Activated T-cell treated with anti-CD3 and anti-CD28 coated beads for 24 hours (primary cell): ENCODE measurements at regions not wholly inside any gene's neighbourhood (a gene's known extent, or its start where the extent isn't known, plus 50 kb on each side); places are given as distances from the start of the nearest gene placed in this dataset.

ENCODE experiments used
- DNase-seq: peaks from one replicate; pipeline ENCODE4 v3.0.0-alpha.2; 2020; ENCODE audit warnings: low read depth

- no peak for DNase-seq
These were observed 297.7 kb upstream of the MAN1A1 start for GRCh38 chr6:119647309-119647708.

- DNase-seq = no peak
These were observed 294.3 kb upstream of the MAN1A1 start for GRCh38 chr6:119643876-119644275.

- DNase-seq = no peak
These were observed 288.2 kb upstream of the MAN1A1 start for GRCh38 chr6:119637768-119638167.

- DNase-seq = no peak
These were observed 286.5 kb upstream of the MAN1A1 start for GRCh38 chr6:119636060-119636459.

DNA sequence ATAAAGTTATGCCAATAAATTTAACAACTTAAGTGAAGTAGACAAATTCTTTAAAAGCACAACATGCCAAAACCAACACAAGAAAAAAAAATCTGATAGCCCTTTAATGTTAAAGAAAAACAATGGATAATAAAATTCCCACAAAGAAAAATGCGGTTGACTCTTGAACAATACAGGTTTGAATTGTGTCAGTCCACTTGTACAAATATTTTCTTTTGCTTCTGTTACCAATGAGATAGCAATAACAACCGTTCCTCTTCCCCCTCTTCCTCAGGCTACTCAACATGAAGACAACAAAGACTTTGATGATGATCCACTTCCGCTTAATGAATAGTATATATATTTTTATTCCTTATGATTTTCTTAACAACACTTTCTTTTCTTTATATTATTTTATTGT is 283.9 kb upstream of the MAN1A1 start:
- no peak for DNase-seq

- DNase-seq = no peak
These were observed 281.1 kb upstream of the MAN1A1 start for GRCh38 chr6:119630561-119631192.

DNA sequence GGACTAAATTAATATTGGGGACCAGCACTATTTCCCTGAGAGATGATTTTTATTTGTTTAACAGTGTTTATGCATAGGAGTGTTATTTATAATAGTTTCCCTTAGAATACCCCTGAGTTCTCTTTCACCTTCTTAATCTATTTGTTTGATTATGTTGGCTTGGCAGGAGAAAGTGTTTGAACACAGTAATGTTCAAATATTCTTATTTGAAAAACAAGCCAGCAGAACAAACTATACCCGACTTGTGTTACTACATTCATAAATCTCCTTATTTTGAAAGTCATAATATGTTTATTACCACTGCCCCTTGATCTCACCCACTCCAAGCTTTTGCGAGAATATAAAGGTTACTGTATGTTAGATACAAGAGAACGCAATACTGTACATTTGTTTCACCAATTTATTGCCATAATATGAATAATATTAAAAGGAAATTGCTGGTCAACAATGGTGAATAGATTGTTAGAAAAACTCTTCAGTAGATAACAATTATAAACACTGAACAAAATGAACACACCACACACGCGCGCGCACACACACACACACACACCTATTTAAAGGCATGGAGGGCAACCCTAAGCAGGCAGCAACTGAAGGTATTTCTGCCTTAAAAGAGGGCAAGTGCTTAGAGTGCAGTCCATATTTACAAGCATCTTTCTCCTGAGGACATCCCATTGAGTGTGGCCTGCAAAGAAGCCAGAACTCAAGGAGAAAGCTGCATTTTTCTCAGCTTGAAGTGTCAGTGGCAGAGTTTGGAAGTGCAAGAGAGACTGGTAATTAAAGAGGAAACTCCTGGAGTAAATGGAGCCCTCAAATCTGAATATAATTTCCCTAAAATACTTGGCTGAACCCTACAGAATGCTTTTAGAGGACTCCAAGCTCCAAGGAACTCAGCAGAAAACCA is 279.4 kb upstream of the MAN1A1 start:
- DNase-seq = no peak

- no peak for DNase-seq
These were observed 278.5 kb upstream of the MAN1A1 start for GRCh38 chr6:119627908-119628669.

DNA sequence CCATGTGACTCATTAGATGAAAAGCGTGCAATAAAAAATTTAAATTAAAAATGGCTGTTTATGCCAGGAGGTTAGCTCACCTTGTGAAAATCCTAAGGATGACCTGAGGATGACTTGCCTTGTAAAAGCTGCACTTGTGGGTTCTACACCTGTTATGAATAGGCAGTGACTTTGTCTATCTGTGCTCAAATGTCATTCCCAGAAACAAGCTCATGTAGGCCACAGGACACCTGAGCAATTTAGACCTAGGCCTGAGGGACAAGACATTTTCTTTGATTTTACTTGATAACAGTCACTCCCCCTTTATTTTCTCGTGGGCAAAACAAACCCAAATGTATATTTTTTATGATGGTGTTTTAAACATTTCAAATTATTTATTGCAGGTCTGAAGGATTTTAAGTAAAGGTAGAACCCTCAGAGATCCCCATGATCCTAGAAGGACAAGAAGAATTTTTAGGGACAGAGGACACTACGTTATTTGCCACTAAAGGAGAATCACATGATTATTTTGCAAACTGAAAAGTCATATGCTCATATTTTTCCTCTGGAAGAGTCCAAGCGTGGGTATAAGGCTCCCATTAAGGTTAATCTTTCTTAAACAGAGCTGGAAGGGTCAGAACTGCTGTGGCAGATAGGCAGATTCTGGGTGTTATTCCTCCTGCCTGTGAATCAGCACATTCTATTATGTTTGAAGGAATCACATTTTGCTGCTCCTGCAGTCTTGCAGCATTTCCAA is 277.5 kb upstream of the MAN1A1 start:
- no peak for DNase-seq

DNA sequence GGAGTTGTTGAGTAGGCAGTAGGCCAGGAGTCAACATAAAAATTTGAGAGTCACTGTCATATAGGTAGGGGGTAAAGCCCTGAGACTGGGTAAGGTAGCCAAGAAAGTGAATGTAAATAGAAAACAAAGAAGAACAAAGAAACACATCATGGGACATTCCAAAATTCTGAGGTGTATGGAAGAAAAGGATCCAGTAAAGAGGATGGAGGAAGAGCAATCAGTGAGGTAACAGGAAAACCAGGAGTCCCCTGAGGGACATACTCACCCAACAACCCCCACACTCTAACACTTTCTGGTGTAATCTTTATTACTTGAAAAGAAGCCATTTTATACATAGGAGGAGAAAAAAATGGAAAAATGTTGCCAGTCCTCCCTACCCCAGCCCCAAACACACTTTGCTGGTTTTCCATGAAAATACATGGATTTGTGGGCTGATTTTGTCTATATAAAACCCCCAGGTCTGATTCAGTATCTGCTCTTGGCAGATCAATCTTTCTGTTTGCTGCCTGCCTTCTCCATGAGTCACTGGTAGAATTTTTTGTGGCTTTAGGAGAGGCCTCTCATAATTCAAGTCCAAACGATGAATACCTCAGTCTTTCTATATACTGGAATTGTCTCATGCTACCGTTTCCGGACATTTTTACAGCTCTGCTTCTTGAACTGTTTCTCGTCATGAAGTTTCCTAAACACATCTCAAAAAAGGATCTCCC is 271.4 kb upstream of the MAN1A1 start:
- DNase-seq = no peak

DNA sequence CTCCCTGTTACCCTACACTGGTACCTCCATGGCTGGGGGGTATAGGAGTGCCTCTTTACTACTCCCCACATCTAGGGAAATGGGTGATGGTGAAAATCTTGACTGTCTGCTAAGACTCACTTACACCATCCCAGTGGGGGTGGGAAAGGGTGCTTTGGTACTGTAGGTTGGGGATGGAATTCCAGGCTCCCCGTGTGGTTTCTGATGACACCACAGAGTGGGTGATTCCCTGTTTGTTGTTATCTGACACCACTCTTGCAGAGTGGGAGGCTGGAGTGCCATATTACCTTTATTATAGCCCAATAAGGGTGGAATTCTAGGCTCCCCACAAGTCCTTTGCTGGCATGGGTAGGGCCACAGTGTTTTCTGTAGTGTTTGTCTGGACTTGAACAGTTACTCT is 264.6 kb upstream of the MAN1A1 start:
- no peak for DNase-seq

- no peak for DNase-seq
These were observed 263.4 kb upstream of the MAN1A1 start for GRCh38 chr6:119612911-119613381.

DNA sequence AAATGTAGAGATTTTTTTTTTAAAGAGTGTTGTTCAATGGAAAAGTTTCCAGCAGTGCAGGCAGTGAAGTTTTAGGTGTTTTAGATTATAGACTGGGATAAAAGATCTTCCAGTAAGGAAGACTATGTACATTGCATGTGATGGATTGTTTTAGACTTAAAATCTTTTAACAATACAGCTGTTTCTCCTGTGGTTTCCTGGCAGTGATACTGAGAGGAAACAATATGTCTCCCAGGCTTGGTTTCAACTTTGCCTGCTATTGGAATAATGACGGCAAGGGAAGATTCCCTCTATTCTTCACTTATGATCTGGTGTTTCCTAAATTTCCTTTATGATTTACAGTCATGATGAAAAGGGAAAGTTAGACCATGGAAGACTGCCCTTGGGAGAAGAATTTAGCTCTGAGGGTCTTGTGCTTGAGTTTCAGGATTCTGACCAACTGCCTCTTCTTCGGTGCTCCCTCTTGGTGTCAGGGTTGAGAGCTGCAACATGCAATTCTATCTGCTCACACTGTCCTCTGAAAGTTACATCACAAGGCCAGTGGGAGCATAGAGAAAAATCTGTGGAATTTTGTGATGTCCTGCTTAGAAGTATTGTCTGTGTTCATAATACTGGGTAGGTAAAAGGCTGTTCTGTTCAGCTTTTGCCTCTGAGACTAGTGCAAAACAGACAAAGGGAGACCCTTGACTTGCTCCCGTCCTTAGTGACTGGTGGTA is 262.8 kb upstream of the MAN1A1 start:
- DNase-seq = no peak

- no peak for DNase-seq
These were observed 261.2 kb upstream of the MAN1A1 start for GRCh38 chr6:119610754-119611153.

GRCh38 chr6:119610265-119610664 is 260.7 kb upstream of the MAN1A1 start:
- DNase-seq = no peak

DNA sequence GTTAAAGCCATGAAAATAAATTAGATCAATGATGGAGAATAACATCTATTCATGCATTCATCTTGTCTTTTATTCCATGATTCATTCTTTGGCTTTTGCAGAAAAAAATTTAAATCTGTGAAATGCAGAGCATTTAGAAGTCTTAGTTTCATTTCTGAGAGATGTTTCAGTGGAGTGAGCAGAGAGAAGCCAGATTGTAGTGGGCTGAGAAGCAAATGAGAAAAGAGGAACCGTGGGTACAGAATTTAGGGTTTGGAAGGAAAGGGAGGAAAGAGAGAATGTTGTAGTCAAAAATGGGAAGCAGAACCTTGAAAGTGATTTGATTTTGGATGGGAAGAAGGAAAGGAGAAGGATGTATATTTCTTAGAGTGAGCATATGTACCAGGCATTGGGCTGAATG is 260.3 kb upstream of the MAN1A1 start:
- no peak for DNase-seq

- no peak for DNase-seq
These were observed 259.4 kb upstream of the MAN1A1 start for GRCh38 chr6:119608994-119609393.

DNA sequence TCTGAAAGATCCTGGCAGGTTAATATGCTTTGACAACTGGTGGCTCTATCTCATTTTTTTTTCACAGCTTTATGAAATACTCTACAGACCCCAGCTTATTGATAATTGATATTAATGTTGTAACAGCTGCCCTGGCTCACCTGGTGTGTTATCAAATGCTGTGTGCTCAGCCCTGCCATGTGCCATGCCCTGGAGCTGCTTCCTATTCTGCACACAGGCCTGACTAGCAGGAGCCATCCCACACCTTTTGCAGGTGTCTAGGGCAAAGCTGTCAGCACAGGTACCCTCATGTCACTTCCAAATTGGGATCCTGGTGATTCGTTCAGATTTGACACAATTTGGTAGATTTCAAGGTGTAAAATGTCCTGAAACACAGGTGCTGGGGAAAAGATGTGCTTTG is 254.6 kb upstream of the MAN1A1 start:
- no peak for DNase-seq

DNA sequence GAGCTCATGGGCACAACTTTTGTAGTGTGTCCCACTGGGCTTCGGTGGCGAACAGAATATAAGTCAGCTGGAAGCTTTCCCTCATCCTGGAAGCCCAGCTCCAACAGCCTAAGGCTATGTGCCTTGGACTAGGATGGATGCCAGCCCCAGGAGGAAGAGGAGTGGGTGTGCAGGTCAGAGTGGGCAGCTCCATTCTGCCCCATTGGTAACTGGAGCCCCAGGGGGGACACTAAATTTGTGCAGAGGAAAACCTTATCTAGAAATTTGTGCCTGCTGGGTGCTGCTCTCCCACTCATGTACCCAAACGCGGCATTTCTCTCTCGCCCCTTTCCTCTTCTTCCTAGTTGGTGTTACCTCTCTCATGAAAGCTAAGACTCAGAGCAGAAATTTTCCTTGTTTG is 253.9 kb upstream of the MAN1A1 start:
- DNase-seq = no peak
